ENCODE measurements at regions not wholly inside any gene's neighbourhood (a gene's known extent, or its start where the extent isn't known, plus 50 kb on each side); places are given as distances from the start of the nearest gene placed in this dataset.

GRCh38 chr5:89351975-89352374 lies 469.0 kb upstream of the MEF2C start (continued):
- TF ChIP-seq SRF (IDR thresholded peaks at IDR 0.05; ENCODE audit: low read depth, low read length) (no peak), CTCF (IDR thresholded peaks at IDR 0.05; ENCODE audit: control extremely low read depth in 1 of 3, insufficient read depth in 1 of 3, low read depth in 1 of 3, low read length in 3 of 3) (no peak), SP2 (IDR thresholded peaks at IDR 0.05; ENCODE audit: low read length) (no peak), RBBP5 (IDR thresholded peaks at IDR 0.05; ENCODE audit: borderline replicate concordance, low read depth, low read length) (no peak), CBX8 (IDR thresholded peaks at IDR 0.05; ENCODE audit: borderline replicate concordance, low read depth, low read length) (no peak), SAP30 (IDR thresholded peaks at IDR 0.05; ENCODE audit: insufficient read depth, insufficient replicate concordance, low read length) (no peak)
- TF ChIP-seq, protein P1, sequence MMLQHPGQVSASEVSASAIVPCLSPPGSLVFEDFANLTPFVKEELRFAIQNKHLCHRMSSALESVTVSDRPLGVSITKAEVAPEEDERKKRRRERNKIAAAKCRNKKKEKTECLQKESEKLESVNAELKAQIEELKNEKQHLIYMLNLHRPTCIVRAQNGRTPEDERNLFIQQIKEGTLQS (IDR thresholded peaks at IDR 0.05; ENCODE audit: insufficient read depth, low read depth, low read length) = no peak
- TF ChIP-seq, protein P2, sequence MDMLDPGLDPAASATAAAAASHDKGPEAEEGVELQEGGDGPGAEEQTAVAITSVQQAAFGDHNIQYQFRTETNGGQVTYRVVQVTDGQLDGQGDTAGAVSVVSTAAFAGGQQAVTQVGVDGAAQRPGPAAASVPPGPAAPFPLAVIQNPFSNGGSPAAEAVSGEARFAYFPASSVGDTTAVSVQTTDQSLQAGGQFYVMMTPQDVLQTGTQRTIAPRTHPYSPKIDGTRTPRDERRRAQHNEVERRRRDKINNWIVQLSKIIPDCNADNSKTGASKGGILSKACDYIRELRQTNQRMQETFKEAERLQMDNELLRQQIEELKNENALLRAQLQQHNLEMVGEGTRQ (IDR thresholded peaks at IDR 0.05; ENCODE audit: low read length) = no peak
